Activated CD4-positive, alpha-beta T cell treated with anti-CD3 and anti-CD28 coated beads, Interleukin-10, Interleukin-2, amounts not matched to agents 100 ng/mL and 50 ng/mL, durations not matched to agents 16 hours and 8 hours (primary cell): ENCODE measurements at regions not wholly inside any gene's neighbourhood (a gene's known extent, or its start where the extent isn't known, plus 50 kb on each side); places are given as distances from the start of the nearest gene placed in this dataset.
A peak's percentile ranks its signal among the peaks of the same experiment; 100 is the strongest.
"Not testable (repeated sequence)": the region's sequence is repeated elsewhere in the genome, so short reads cannot be mapped to it uniquely, and the experiment has no call there.

ENCODE experiments used
- DNase-seq: peaks from one replicate; pipeline ENCODE4 v3.0.0-alpha.2; 2020

DNA sequence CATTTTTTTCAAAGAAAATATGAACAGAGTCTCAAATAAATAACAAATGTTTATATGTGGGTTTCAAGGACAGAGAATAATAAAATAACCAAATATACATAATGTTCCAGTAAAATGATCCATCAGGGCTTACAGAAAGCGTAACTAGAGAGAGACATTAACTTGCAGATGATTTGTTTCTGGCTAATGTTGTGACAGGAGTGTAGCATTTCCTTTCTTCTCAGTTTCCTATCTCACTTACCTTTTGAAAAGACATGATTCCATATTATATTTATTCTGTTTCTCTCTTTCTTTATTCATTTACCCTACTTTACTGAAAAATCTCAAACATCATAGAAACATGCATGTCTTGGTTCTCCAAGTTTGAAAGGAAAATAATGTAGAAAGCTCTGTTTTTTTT is 451.3 kb upstream of the CDH9 start:
- no peak for DNase-seq

GRCh38 chr5:27482663-27483062 is 444.3 kb upstream of the CDH9 start:
- DNase-seq = no peak

DNA sequence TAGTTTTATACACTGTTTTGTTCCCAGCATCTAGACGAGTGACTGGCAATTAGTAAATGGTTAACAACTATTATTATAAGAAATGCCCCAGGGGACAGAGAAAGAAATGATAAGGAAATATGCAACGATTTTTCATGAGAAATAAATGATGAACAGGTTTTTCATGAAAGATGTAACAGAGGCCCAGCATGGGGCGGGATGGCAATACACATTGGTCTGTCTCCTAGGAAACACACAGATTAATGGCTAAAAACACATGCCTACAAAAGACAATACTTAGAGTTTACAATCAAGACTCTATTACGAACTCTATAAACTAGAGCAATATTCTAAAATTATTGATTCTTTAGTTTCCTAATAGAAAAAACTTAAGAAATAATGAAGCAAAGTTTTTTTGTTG is 441.5 kb upstream of the CDH9 start:
- no peak for DNase-seq

DNA sequence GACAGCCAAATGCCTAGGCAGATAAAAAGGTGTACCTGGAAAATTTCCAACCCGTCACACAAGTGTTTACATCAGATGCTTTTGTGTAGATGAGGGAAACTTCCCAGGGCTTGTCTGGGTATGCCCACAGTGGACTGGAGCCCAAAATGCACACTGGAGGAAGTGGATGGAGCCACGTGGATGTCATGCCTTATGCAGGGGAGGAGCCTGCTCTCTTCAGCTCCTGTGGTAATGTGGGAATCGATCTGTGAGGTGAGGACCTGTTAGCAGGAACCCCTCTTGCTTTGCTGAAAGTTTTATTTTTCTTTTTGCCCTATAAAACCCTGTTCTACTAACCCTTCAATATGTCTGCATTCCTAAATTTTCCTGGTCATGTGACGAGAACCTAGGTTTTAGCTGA is 439.2 kb upstream of the CDH9 start:
- no peak for DNase-seq

DNA sequence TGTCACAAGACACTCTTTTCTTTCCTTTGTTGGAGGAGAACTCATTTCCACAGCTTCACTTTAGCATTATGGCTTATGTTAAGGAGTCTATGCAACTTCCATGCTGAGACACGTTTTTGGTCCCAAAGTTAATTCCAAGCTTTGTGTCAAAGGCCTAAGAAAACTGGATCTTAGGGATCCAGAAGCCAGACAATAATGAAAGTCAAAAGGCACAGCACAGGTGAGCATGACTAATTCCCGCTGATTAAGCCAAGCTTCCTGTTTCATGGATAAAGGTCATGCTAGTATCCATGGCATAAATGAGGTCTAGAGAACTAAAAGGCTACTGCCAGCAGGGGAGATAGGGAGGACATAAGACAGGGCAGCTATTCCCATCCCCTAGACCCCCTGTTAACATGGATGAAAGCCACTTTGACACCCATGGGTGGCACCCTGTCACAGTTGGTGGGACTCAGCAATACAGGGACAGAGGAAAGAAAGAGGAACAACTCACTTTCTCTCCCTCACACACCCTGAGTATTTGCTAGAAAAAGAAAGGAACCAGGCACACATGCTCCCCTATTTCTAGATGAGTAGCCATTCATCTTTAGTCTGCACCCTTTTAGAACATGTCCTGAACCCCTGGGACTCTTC is 438.1 kb upstream of the CDH9 start:
- no peak for DNase-seq

DNA sequence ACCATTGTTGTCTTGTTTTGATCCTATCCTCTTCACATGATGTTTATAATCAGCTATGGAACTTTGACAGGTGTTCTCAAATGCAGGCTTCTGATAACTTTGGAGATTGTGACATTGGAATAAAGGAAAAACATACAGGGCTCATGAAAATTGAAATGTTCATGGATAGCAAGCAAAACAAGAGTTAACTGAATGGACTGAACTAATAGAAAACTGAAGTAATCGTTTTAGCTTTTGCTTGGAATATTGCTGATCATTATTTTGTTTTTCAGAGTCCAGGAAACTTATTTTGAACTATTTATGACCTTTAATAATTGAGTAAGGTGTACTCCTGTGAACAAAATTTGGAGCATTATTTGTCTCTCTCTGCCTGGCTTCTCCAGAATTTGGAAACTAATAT is 436.7 kb upstream of the CDH9 start:
- no peak for DNase-seq

DNA sequence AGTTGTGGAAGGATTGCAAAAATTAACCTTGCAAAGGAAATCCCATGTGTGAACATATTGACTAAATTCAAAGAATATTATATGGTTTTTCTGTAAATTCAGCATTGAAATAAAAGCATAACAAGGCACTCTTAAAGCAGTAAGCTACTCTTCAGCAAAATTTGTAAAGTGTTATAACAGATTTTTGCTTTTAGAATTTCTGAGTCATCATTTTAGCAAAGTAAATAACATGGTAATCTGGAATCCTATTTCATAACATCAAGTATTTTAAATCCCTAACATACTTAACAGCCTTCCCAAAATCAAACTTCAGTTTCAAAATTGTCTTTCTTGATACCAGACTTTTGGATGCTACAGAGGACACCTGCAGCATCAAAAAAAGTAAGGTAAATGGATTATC is 436.0 kb upstream of the CDH9 start:
- no peak for DNase-seq

- DNase-seq = no peak
Measured at GRCh38 chr5:27474047-27474309, 435.6 kb upstream of the CDH9 start.

- no peak for DNase-seq
Measured at GRCh38 chr5:27473307-27474046, 435.1 kb upstream of the CDH9 start.

- no peak for DNase-seq
Measured at GRCh38 chr5:27472871-27473270, 434.5 kb upstream of the CDH9 start.

GRCh38 chr5:27472000-27472763 is 433.8 kb upstream of the CDH9 start:
- DNase-seq = peak; percentile 0

- DNase-seq = no peak
Measured at GRCh38 chr5:27466959-27467358, 428.6 kb upstream of the CDH9 start.

DNA sequence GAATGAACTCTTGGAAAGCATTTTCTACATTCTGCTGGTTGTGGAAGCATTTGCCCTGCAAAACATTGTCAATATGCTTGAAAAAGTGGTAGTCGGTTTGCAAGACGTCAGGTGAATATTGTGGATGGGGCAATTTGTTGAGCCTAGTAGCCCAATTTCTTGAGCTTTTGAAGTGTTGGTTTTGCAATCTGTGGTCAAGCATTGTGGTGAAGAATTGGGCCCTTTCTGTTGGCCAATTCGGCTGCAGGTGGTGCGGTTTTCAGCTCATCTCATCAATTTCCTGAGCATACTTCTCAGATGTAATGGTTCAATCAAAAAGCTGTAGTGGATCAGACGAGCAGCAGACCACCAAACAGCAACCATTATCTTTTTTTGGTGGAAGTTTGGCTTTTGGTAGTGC is 426.8 kb upstream of the CDH9 start:
- DNase-seq = no peak

GRCh38 chr5:27463446-27464149 is 425.2 kb upstream of the CDH9 start:
- DNase-seq = no peak

GRCh38 chr5:27462936-27463335 is 424.6 kb upstream of the CDH9 start:
- DNase-seq = no peak

GRCh38 chr5:27458287-27458686 is 419.9 kb upstream of the CDH9 start:
- no peak for DNase-seq

- DNase-seq = no peak
Measured at GRCh38 chr5:27451377-27451776, 413.0 kb upstream of the CDH9 start.

DNA sequence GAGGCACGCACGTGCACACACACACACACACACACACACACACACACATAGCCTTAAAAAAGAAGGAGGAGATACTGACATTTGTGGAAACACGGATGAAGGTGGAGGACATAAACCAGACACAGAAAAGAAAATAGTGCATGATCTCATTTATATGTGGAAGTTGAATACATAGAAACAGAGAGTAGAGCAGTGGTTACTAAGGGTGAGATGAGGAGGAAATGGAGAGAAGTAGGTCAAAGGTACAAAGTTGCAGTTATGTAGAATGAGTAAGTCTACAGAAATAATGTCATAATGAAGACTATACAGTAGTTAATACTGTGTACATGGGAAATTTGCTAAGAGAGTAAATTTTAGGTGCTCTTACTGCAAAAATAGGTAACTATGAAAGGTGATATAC is 412.2 kb upstream of the CDH9 start:
- DNase-seq = no peak

GRCh38 chr5:27439383-27439782 is 401.0 kb upstream of the CDH9 start:
- not testable (repeated sequence) for DNase-seq

GRCh38 chr5:27437594-27438200 is 399.3 kb upstream of the CDH9 start:
- DNase-seq = no peak

DNA sequence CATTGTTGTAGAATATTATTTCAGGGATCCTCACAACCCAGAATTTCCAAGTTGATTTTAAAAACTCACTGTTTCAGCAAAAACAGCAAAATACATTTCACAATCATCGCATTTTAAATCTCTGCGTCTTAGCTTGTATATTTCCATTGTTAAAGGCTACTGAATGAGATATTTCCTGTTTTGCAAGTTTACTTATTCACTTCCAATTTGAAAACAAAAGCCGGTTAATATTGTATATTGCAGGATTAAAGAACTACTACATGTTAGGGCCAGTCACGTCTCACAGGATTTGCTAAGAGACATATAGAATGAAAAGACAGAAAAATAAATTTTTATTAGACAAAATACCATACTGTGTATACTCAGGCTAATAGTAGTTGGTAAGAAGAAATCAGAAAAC is 395.9 kb upstream of the CDH9 start:
- DNase-seq = no peak

GRCh38 chr5:27414099-27414498 is 375.7 kb upstream of the CDH9 start:
- DNase-seq = no peak

DNA sequence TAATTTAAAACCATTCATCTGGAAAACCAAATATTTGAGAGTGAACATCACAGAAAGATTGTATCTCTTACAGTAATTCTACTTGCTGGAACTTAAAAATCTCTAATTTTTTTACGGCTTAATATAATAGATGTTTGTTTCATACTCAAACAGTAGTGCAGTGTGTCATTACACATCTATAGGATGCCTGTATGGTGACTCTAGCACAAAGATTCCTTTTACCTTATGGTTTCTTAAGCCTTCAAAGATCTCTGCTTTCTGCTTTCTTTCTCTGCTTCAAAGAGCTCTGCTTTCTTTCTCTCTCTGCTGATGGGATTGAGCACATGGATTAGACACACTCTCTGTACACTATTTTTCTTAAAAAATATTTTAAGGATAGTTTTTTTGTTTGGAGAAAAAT is 374.0 kb upstream of the CDH9 start:
- no peak for DNase-seq
